Osteoblast (primary cell): ENCODE measurements at regions not wholly inside any gene's neighbourhood (a gene's known extent, or its start where the extent isn't known, plus 50 kb on each side); places are given as distances from the start of the nearest gene placed in this dataset.

Experiments used
- DNase-seq: peaks from one replicate; pipeline ENCODE4 v3.0.0; 2011; ENCODE audit warnings: low spot score, mixed read lengths; ENCODE audit not compliant: insufficient read length; ENCODE audit errors: missing footprints
- H2AFZ ChIP-seq: 2 replicates; pipeline ENCODE4 v1.6.0; 2011; ENCODE audit warnings: mild to moderate bottlenecking, low read length
- H3K27ac ChIP-seq: 2 replicates; pipeline ENCODE4 v1.5.1; 2011; ENCODE audit warnings: mild to moderate bottlenecking, low read depth, low read length, moderate library complexity
- H3K27me3 ChIP-seq: 2 replicates; pipeline ENCODE4 v1.6.0; 2012; ENCODE audit warnings: mild to moderate bottlenecking, control low read depth, inconsistent platforms, low read length, moderate library complexity; ENCODE audit not compliant: insufficient read depth
- H3K36me3 ChIP-seq: 2 replicates; pipeline ENCODE4 v1.5.1; 2011; ENCODE audit warnings: mild to moderate bottlenecking, low read length, control low read depth, moderate library complexity; ENCODE audit not compliant: insufficient read depth
- H3K4me1 ChIP-seq: 2 replicates; pipeline ENCODE4 v1.5.1; 2011; ENCODE audit warnings: mild to moderate bottlenecking, low read length, control low read depth, moderate library complexity; ENCODE audit not compliant: insufficient read depth
- H3K4me2 ChIP-seq: 2 replicates; pipeline ENCODE4 v1.6.0; 2011; ENCODE audit warnings: mild to moderate bottlenecking, low read length; ENCODE audit not compliant: insufficient read depth
- H3K4me3 ChIP-seq: fragments of 200-600 bp; sonication (generic); 3 replicates; pipeline ENCODE4 v1.5.1; 2012; ENCODE audit warnings: mild to moderate bottlenecking, low read length, inconsistent platforms; ENCODE audit not compliant: insufficient read depth
- H3K79me2 ChIP-seq: 2 replicates; pipeline ENCODE4 v1.6.0; 2012; ENCODE audit warnings: mild to moderate bottlenecking, low read length, control low read depth, inconsistent platforms; ENCODE audit not compliant: insufficient read depth
- H3K9me3 ChIP-seq: 2 replicates; pipeline ENCODE4 v1.5.1; 2011; ENCODE audit warnings: low read depth, low read length, control low read depth
- H4K20me1 ChIP-seq: 2 replicates; pipeline ENCODE4 v1.6.0; 2012; ENCODE audit warnings: mild to moderate bottlenecking, low read length, control low read depth; ENCODE audit not compliant: insufficient read depth
- TF ChIP-seq, protein P1 (sequence below): IDR thresholded peaks from 2 replicates; pipeline ENCODE4 v1.5.1; 2011; ENCODE audit warnings: mild to moderate bottlenecking, low read depth, low read length, moderate library complexity; ENCODE audit errors: extremely low read depth

DNA sequence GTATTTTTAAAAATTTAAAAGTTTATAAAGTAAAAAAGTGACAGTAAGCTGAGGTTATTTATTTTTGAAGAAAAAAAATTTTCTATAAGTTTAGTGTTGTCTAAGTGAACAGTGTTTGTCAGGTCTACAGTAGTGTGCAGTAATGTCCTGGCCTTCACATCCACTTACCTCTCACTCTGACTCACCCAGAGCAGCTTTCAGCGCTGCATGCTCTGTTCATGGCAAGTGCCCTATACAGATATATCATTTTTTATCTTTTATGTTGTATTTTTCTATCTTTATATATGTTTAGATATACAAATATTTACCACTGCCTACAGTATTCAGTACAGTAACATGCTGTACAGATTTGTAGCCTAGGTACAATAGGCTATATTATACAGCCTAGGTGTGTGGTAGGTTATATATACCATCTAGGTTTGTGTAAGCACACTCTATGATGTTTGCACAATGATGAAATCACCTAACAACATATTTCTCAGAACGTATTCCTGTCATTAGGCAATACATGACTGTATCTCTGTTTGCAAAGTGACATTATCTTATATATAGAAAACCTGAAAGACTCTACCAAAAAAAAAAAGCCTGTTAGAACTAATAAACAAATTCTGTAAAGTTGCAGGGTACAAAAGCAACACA lies 75.9 kb upstream of the TMC3 start:
- TF ChIP-seq, protein P1, sequence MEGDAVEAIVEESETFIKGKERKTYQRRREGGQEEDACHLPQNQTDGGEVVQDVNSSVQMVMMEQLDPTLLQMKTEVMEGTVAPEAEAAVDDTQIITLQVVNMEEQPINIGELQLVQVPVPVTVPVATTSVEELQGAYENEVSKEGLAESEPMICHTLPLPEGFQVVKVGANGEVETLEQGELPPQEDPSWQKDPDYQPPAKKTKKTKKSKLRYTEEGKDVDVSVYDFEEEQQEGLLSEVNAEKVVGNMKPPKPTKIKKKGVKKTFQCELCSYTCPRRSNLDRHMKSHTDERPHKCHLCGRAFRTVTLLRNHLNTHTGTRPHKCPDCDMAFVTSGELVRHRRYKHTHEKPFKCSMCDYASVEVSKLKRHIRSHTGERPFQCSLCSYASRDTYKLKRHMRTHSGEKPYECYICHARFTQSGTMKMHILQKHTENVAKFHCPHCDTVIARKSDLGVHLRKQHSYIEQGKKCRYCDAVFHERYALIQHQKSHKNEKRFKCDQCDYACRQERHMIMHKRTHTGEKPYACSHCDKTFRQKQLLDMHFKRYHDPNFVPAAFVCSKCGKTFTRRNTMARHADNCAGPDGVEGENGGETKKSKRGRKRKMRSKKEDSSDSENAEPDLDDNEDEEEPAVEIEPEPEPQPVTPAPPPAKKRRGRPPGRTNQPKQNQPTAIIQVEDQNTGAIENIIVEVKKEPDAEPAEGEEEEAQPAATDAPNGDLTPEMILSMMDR: no peak
- no peaks in the 10 kb centered on the region for H3K9me3 ChIP-seq
- no peak overlapping the region for H3K4me2 ChIP-seq
- H3K79me2 ChIP-seq: no peaks in the 10 kb centered on the region
- H3K36me3 ChIP-seq: no peaks in the 10 kb centered on the region
- H2AFZ ChIP-seq: no peak overlapping the region
- H3K4me1 ChIP-seq: no peaks in the 10 kb centered on the region
- H4K20me1 ChIP-seq: no peaks in the 10 kb centered on the region
- no peak overlapping the region for H3K4me3 ChIP-seq
- no peak for DNase-seq
- no peak overlapping the region for H3K27ac ChIP-seq
- no peaks in the 10 kb centered on the region for H3K27me3 ChIP-seq

DNA sequence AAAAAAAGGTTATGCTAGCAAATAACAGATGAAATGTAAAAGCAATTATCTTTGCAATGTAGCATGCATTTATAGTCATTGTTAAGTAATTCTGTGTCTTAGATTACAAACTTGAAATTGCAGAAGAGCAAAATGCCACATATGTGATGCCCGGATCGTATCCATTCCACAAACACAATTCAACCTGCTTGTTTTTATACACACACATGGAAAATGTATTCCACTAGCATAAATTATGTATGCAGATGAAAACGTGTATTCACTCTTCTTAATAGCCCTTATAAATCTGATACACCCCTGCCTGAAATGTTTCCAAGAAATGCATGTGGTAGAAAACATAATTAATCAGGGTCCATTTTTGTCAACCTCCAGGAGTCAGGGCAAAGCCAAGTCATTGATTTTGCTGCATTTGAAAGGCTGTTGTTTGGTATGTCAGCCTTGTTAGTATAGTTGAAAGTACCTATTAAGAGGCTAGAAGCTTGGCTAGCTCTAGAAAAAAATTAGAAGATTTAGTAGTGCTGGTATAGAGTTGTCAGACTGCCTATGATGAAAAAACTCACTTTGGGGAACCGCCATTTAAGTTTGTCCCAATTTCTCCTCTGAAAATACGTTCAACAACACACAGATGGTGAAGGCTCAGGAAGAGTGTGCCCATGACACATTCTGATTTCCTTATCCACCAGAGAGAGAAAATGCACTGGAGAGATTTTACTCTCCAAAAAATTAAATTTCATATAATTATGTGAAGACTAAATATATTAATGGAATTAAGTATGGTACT lies 69.2 kb upstream of the TMC3 start:
- Histone ChIP-seq H3K36me3 (no peaks in the 10 kb centered on the region), H4K20me1 (no peaks in the 10 kb centered on the region), H3K4me1 (no peaks in the 10 kb centered on the region), H3K4me3 (no peak overlapping the region), H3K27me3 (no peaks in the 10 kb centered on the region), H3K4me2 (no peak overlapping the region), H3K27ac (no peak overlapping the region), H2AFZ (no peak overlapping the region), H3K9me3 (no peaks in the 10 kb centered on the region), H3K79me2 (no peaks in the 10 kb centered on the region)
- no peak for DNase-seq
- TF ChIP-seq, protein P1: no peak

DNA sequence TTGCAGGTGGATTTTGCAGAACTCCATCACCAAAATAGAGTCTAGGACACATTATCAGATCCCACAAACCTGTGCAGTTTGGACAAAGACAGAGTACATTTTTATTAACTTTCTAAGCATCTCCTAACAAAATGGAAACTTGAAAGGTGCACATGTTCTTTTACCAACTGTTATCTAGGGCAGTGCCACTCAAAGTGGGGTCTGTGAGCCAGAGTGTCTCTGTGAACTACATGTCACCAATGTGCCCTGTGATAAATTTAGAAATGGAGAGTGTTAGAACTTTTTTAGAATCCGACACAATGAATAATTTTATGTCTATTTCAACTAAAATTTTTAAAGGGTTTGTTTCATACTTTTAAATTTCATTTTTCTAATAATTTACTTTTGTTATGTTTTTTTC lies 68.4 kb upstream of the TMC3 start:
- H3K27ac ChIP-seq: no peak overlapping the region
- no peak overlapping the region for H3K4me3 ChIP-seq
- no peak overlapping the region for H3K4me2 ChIP-seq
- H3K36me3 ChIP-seq: no peaks in the 10 kb centered on the region
- TF ChIP-seq, protein P1: no peak
- no peaks in the 10 kb centered on the region for H4K20me1 ChIP-seq
- no peaks in the 10 kb centered on the region for H3K9me3 ChIP-seq
- H3K4me1 ChIP-seq: no peaks in the 10 kb centered on the region
- no peak for DNase-seq
- H2AFZ ChIP-seq: no peak overlapping the region
- no peaks in the 10 kb centered on the region for H3K79me2 ChIP-seq
- H3K27me3 ChIP-seq: no peaks in the 10 kb centered on the region

DNA sequence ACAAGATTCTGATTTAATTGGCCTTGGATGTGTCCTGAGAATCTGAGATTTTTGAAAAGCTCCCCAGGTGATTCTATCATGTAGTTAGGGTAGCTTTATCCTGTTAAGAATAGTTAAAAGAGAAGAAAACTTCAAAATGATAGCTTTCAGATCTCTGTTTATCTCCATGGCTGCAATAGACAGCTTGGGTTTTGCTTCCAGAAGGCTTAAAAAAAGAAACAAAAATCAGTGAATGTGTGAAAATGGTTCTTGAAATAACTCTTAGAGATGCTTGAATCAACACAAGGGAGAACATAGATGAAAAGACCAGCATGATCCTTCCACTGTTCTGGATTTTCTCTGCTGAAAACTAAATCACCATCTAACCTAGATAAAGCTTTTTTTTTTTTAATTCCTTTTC lies 60.8 kb upstream of the TMC3 start:
- Histone ChIP-seq H3K27me3 (peaks cover 9% of the 10 kb centered on the region), H3K79me2 (no peaks in the 10 kb centered on the region), H3K4me2 (no peak overlapping the region), H4K20me1 (no peaks in the 10 kb centered on the region), H3K9me3 (no peaks in the 10 kb centered on the region), H3K27ac (no peak overlapping the region), H2AFZ (no peak overlapping the region), H3K4me3 (no peak overlapping the region), H3K4me1 (no peaks in the 10 kb centered on the region), H3K36me3 (no peaks in the 10 kb centered on the region)
- DNase-seq: no peak
- TF ChIP-seq, protein P1: no peak
